ENCODE measurements at regions not wholly inside any gene's neighbourhood (a gene's known extent, or its start where the extent isn't known, plus 50 kb on each side); places are given as distances from the start of the nearest gene placed in this dataset.

- TF ChIP-seq POLR2AphosphoS2 (IDR thresholded peaks at IDR 0.05; ENCODE audit: low read depth, low read length): no peak
These were observed 227.0 kb upstream of the HDAC9 start (continued) for GRCh38 chr7:18268571-18268970.

- ATAC-seq (0 out of 3 replicates have a peak, but pooled peaks have one; percentile 33), FAIRE-seq (no peak), DNase-seq (ENCODE audit: low read depth, low spot score) (no peak)
- Histone ChIP-seq H3K36me3 (ENCODE audit: control insufficient read depth in 2 of 2, insufficient read depth in 2 of 2, low read length in 1 of 2) (no peaks in the 10 kb centered on the region), H4K20me1 (ENCODE audit: control insufficient read depth, insufficient read depth) (no peaks in the 10 kb centered on the region), H3K9me3 (replicated peaks; ENCODE audit: control insufficient read depth, insufficient read depth, low read length) (no peaks in the 10 kb centered on the region), H3K4me3 (no peak overlapping the region), H3K27me3 (replicated peaks in 1 of 2; ENCODE audit: control insufficient read depth in 2 of 2, insufficient read depth in 2 of 2, low read length in 1 of 2) (no peaks in the 10 kb centered on the region), H2AFZ (ENCODE audit: control insufficient read depth, low read depth, low read length) (no peak overlapping the region), H3K79me2 (ENCODE audit: control insufficient read depth, insufficient read depth, low read length) (no peaks in the 10 kb centered on the region), H3K4me2 (ENCODE audit: control insufficient read depth, insufficient read depth) (no peak overlapping the region), H3K9ac (ENCODE audit: control insufficient read depth, insufficient read depth, low read length) (no peak overlapping the region), H3K27ac (ENCODE audit: control insufficient read depth, insufficient read depth) (no peak overlapping the region), H3K4me1 (ENCODE audit: control insufficient read depth, insufficient read depth, low read length) (no peaks in the 10 kb centered on the region)
- RAD21 ChIA-PET (ENCODE audit: unreplicated experiment): interaction anchor here (1.4 kb wide), 1 partner anchor 13 kb away, joined by 3 read pairs; no protein-coding TSS in a partner anchor
- POLR2A ChIA-PET: no interaction called here
- intact Hi-C loops (cut with micrococcal nuclease; ENCODE audit: unreplicated experiment) (no loop called here), in situ Hi-C loops (cut with MboI) (no loop called here)
- TF ChIP-seq SMAD5 (IDR thresholded peaks at IDR 0.05; ENCODE audit: low read depth) (no peak), SRF (IDR thresholded peaks at IDR 0.05; ENCODE audit: low read depth in 2 of 2, low read length in 2 of 2) (no peak), YBX1 (IDR thresholded peaks at IDR 0.05) (no peak), CHD2 (IDR thresholded peaks at IDR 0.05; ENCODE audit: borderline replicate concordance, low read depth, low read length) (no peak), CUX1 (IDR thresholded peaks at IDR 0.05; ENCODE audit: insufficient replicate concordance, low read depth, low read length) (no peak), ZNF622 (IDR thresholded peaks at IDR 0.05) (no peak), MLLT1 (IDR thresholded peaks at IDR 0.05) (no peak), RAD51 (IDR thresholded peaks at IDR 0.05) (no peak), RAD21 (IDR thresholded peaks at IDR 0.05; ENCODE audit: insufficient read depth, low read depth, low read length) (no peak), SUPT20H (IDR thresholded peaks at IDR 0.05; ENCODE audit: borderline replicate concordance, control insufficient read depth, low read depth, low read length) (no peak), RBBP5 (conservative IDR thresholded peaks at IDR 0.05) (no peak), NRF1 (conservative IDR thresholded peaks at IDR 0.05; ENCODE audit: low read depth, low read length) (no peak), SP1 (IDR thresholded peaks at IDR 0.05; ENCODE audit: low read depth, low read length) (no peak), POLR2AphosphoS5 (IDR thresholded peaks at IDR 0.05; ENCODE audit: low read length) (no peak)
- no TSS peak for BruUV-seq (replicated peaks)
- 25% methylated on average over 2 of the region's 2 CpGs for WGBS (ENCODE audit: insufficient coverage, insufficient replicate concordance, low lambda C conversion rate, missing lambda C conversion rate)
- SMC1A ChIA-PET (ENCODE audit: uncharacterized antibody, unreplicated experiment): interaction anchor here (0.6 to 3.5 kb wide), 5 partner anchors 13 to 121 kb away, joined by 3 to 15 read pairs (median 5); no protein-coding TSS in a partner anchor
- CTCF ChIA-PET: interaction anchor here (0.5 to 1.1 kb wide), 6 partner anchors 9 to 1643 kb away, joined by 3 to 5 read pairs (median 3); no protein-coding TSS in a partner anchor
These were observed 219.2 kb upstream of the HDAC9 start for GRCh38 chr7:18276380-18276779.
